Vagina (tissue), 2 donors: ENCODE measurements at regions not wholly inside any gene's neighbourhood (a gene's known extent, or its start where the extent isn't known, plus 50 kb on each side); places are given as distances from the start of the nearest gene placed in this dataset.

Experiments used
- DNase-seq, 2 donors: peaks; one replicate each; pipeline ENCODE4 v3.0.0-alpha.2; 2017; ENCODE audit errors: extremely low spot score in 2 of 2
- H3K27ac ChIP-seq: fragments of 200-600 bp; sonication (generic); one replicate; pipeline ENCODE4 v1.5.1; 2019
- H3K27me3 ChIP-seq: fragments of 200-600 bp; sonication (generic); one replicate; pipeline ENCODE4 v1.5.1; 2019
- H3K36me3 ChIP-seq, 2 donors: fragments of 200-600 bp; sonication (generic); one replicate each; pipeline ENCODE4 v1.5.1; 2017 to 2019
- H3K4me1 ChIP-seq: fragments of 200-600 bp; sonication (generic); one replicate; pipeline ENCODE4 v1.5.1; 2019
- H3K4me3 ChIP-seq, 2 donors: fragments of 200-600 bp; sonication (generic); 1 replicate in 1 of 2; 2 replicates in 1 of 2; pipeline ENCODE4 v1.5.1; 2016 to 2019
- H3K9me3 ChIP-seq: fragments of 200-600 bp; sonication (generic); one replicate; pipeline ENCODE4 v1.5.1; 2019
- CTCF ChIP-seq, 3 experiments: fragments of 450-650 bp in 2 of 3; fragments of 200-600 bp in 1 of 3; sonication (generic) in 1 of 3; IDR thresholded peaks; one replicate each; pipeline ENCODE4 v1.5.1; 2017 to 2019; ENCODE audit warnings: antibody characterized with exemption in 3 of 3, mild to moderate bottlenecking in 2 of 3, moderate library complexity in 2 of 3
- POLR2A ChIP-seq, 2 donors: fragments of 450-650 bp; IDR thresholded peaks; one replicate each; pipeline ENCODE4 v1.6.1; 2017; ENCODE audit warnings: antibody characterized with exemption in 2 of 2, mild to moderate bottlenecking in 2 of 2, moderate library complexity in 2 of 2
- POLR2AphosphoS5 ChIP-seq, 2 donors: sonication (generic); formaldehyde crosslinking; IDR thresholded peaks; one replicate each; pipeline ENCODE4 v1.9.0; 2017; ENCODE audit warnings: antibody characterized with exemption in 2 of 2, mild to moderate bottlenecking in 2 of 2, low read depth in 1 of 2; ENCODE audit not compliant: insufficient read depth in 1 of 2
- intact Hi-C: fragments of 100-400 bp; cut with DNase I; formaldehyde crosslinking; loops from one replicate; pipeline ENCODE4 v1.15.1; 2023

DNA sequence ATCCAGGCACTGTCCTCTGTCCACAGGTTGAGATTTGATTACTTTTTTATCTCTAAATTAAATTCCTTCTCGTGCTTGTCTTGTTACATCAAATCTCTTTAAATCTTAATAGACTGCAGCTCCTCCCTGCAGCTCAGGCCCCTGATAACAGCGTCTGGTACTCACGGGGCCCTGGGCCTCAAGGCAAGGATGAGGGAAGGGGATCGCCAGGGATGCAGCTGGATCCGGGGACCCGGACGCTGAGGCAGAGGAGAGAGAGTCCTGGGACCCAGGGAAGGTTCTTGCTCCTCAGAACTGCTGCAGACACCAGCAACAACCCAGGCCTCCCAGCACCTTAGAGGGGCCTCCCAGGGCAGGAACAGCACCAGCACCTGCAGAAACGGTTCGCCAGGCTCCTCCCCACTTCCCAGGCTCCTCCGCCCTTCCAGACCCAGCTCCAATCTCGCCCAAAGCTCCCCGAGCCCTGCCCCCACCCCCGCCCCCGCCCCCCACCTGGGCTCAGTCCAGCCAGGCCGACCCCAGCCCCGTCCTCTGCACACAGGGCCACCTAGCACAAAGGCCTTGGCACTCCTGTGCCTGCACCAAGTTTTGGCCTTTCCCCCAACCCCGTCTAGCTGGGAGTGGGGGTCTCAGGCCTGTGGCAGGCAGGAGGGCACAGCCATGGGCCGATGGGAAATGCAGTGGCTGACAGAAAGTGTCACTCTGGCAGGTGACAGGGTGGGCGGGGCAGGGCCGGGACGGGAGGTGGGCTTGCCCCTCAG lies 60.3 kb upstream of the GALNT9 start:
- no peak overlapping the region for H3K4me3 ChIP-seq
- no peaks in the 10 kb centered on the region for H3K36me3 ChIP-seq
- intact Hi-C loops, result no loop called here
- no peak overlapping the region for H3K27ac ChIP-seq
- DNase-seq, result no peak
- peaks cover 4% of the 10 kb centered on the region for H3K4me1 ChIP-seq
- H3K9me3 ChIP-seq, result no peaks in the 10 kb centered on the region
- TF ChIP-seq CTCF (IDR thresholded peaks at IDR 0.05) (no peak), POLR2AphosphoS5 (IDR thresholded peaks at IDR 0.05; ENCODE audit: insufficient read depth in 1 of 2, low read depth in 1 of 2) (no peak), POLR2A (IDR thresholded peaks at IDR 0.05) (no peak)
- peaks cover 5% of the 10 kb centered on the region for H3K27me3 ChIP-seq

GRCh38 chr12:132389026-132389425 lies 59.6 kb upstream of the GALNT9 start:
- intact Hi-C loops, result no loop called here
- Histone ChIP-seq H3K27ac (no peak overlapping the region), H3K27me3 (peaks cover 5% of the 10 kb centered on the region), H3K9me3 (no peaks in the 10 kb centered on the region), H3K4me3 (no peak overlapping the region), H3K4me1 (peaks cover 4% of the 10 kb centered on the region), H3K36me3 (no peaks in the 10 kb centered on the region)
- DNase-seq, result no peak
- TF ChIP-seq POLR2AphosphoS5 (IDR thresholded peaks at IDR 0.05; ENCODE audit: insufficient read depth in 1 of 2, low read depth in 1 of 2) (no peak), POLR2A (IDR thresholded peaks at IDR 0.05) (no peak), CTCF (IDR thresholded peaks at IDR 0.05) (no peak)

DNA sequence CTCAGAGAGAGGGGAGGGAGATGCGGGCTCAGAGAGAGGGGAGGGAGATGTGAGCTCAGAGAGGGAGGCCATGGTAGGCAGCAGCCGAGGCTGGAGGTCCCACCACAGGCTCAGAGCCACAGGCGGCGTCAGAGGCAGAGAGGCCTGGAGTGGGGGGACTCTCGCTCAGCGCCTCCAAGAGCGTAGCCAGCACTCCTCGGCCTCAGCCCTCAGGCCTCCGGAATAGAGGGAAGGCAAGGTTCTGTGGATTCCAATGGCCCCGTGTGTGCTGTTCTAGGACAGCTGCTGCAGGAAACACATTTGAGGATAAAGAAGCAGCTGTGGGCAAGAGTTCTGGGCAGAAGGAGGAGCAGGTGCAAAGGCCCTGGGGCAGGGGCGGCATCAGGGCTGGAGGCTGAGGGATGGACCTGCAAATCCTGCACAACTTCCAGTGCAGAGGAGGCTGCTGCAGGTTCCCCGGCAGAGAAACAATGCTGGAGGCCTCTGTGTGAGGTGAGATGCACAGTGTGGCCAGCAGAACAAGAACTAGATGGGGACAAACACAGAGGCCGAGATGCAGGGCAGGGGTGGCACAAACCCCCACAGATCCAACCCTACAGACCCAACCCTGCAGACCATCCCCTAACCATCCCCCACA lies 59.1 kb upstream of the GALNT9 start:
- intact Hi-C loops, result no loop called here
- peaks cover 5% of the 10 kb centered on the region for H3K27me3 ChIP-seq
- DNase-seq, result no peak
- H3K9me3 ChIP-seq, result no peaks in the 10 kb centered on the region
- H3K27ac ChIP-seq, result no peak overlapping the region
- TF ChIP-seq CTCF (IDR thresholded peaks at IDR 0.05) (no peak), POLR2A (IDR thresholded peaks at IDR 0.05) (no peak), POLR2AphosphoS5 (IDR thresholded peaks at IDR 0.05; ENCODE audit: insufficient read depth in 1 of 2, low read depth in 1 of 2) (no peak)
- no peaks in the 10 kb centered on the region for H3K36me3 ChIP-seq
- H3K4me3 ChIP-seq, result no peak overlapping the region
- peaks cover 4% of the 10 kb centered on the region for H3K4me1 ChIP-seq

- H3K36me3 ChIP-seq, result no peaks in the 10 kb centered on the region
- TF ChIP-seq POLR2AphosphoS5 (IDR thresholded peaks at IDR 0.05; ENCODE audit: insufficient read depth in 1 of 2, low read depth in 1 of 2) (no peak), CTCF (IDR thresholded peaks at IDR 0.05) (no peak), POLR2A (IDR thresholded peaks at IDR 0.05) (no peak)
- no peak for DNase-seq
- H3K27me3 ChIP-seq, result peaks cover 5% of the 10 kb centered on the region
- no peak overlapping the region for H3K4me3 ChIP-seq
- H3K9me3 ChIP-seq, result no peaks in the 10 kb centered on the region
- no peak overlapping the region for H3K27ac ChIP-seq
- H3K4me1 ChIP-seq, result peaks cover 4% of the 10 kb centered on the region
- intact Hi-C loops, result no loop called here
Measured at GRCh38 chr12:132386926-132387497, 57.6 kb upstream of the GALNT9 start.
